ENCODE measurements at regions not wholly inside any gene's neighbourhood (a gene's known extent, or its start where the extent isn't known, plus 50 kb on each side); places are given as distances from the start of the nearest gene placed in this dataset.

GRCh38 chr7:156544919-156545715, 95.5 kb upstream of the RNF32 start (continued):
- TF ChIP-seq ARHGAP35 (CRISPR knock-in tag; IDR thresholded peaks at IDR 0.05; ENCODE audit: borderline replicate concordance) = no peak
- TF ChIP-seq SAP130 (CRISPR knock-in tag; IDR thresholded peaks at IDR 0.05; ENCODE audit: low read depth) = peak; percentile 24; the same call in 1 of the 2 replicates
- TF ChIP-seq ZNF674 (CRISPR knock-in tag; IDR thresholded peaks at IDR 0.05; ENCODE audit: low read depth) = no peak
- peak; percentile 44 for TF ChIP-seq USF2 (IDR thresholded peaks at IDR 0.05; ENCODE audit: low read depth, low read length)
- peak; percentile 22; the same call in 1 of the 2 replicates for TF ChIP-seq USF2 (CRISPR knock-in tag; IDR thresholded peaks at IDR 0.05; ENCODE audit: borderline replicate concordance)
- 0 out of 2 replicates have a peak, but pooled peaks have one; percentile 19 for TF ChIP-seq ZNF317 (CRISPR knock-in tag; IDR thresholded peaks at IDR 0.05)
- TF ChIP-seq CHD4 (IDR thresholded peaks at IDR 0.05; ENCODE audit: borderline replicate concordance, low read length) = peak; percentile 44; the same call in 1 of the 2 replicates
- TF ChIP-seq SIX4 (CRISPR knock-in tag; IDR thresholded peaks at IDR 0.05) = 0 out of 2 replicates have a peak, but pooled peaks have one; percentile 11
- peak; percentile 26; the same call in 1 of the 2 replicates for TF ChIP-seq FOXP4 (CRISPR knock-in tag; IDR thresholded peaks at IDR 0.05)

Data from HepG2 (cell line).